HG03175 (cell line): ENCODE measurements at regions not wholly inside any gene's neighbourhood (a gene's known extent, or its start where the extent isn't known, plus 50 kb on each side); places are given as distances from the start of the nearest gene placed in this dataset.
"Not testable (repeated sequence)": the region's sequence is repeated elsewhere in the genome, so short reads cannot be mapped to it uniquely, and the experiment has no call there.

Experiments
- ATAC-seq: cut with Tn5 transposase; IDR thresholded peaks from one replicate; pipeline ENCODE4 v1.9.1; 2021; ENCODE audit warnings: mild to moderate bottlenecking, moderate library complexity; ENCODE audit not compliant: unreplicated experiment

- no peak for ATAC-seq
Measured at GRCh38 chr1:195715652-195716051, 892.6 kb downstream of the KCNT2 start.

DNA sequence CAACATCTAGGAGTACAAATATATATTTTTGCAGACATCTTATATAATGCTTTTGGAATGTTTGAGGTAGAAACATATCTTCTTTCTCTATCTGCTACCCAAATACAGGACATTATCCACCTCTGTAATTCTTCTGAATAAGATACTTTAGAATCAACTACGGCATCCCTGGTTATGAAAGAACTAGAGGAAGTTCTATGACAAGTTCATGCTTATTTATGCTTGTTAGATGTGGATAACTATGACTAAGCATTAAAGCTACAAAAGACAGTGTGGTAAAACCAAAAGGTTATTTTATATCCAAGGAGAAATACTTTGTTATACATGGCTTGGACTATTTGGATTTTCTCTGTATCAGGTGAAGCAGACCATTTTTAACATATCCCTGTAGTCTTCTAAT is 894.0 kb downstream of the KCNT2 start:
- ATAC-seq: no peak

DNA sequence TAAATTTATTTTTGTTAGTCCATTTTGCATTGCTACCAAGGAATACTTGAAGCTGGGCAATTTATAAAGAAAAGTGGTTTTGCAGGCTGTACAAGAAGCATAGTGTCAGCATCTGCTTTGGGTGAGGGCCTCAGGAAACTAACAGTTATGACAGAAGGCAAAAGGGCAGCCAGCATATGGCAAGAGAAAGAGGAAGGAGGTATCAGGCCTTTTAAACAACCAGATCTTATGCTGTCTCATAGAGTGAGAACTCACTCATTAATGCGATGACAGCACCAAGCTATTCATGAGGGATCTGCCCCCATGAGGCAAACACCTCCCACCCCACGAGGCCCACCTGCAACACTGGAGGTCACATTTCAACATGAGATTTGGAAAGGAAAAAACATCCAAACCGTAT is 898.4 kb downstream of the KCNT2 start:
- ATAC-seq: no peak

DNA sequence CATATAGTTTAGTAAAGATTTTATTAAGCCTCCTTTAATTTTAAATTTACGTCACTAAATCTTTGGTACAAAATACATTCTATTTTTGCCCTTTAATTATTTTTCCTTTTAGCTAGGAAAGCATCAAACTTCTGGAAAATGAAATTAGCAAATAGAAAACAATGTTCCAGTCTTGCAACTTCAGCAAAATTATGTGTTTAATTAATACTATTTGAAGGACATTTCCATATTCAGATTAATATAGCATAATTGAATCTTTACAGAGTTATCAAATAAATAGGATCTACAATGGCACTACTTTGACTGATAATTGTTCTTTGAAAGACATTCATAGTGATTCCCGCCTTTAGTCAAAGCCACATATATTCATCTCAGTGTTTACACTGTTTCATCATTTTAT is 904.2 kb downstream of the KCNT2 start:
- no peak for ATAC-seq

GRCh38 chr1:195701149-195701548 is 907.1 kb downstream of the KCNT2 start:
- no peak for ATAC-seq

DNA sequence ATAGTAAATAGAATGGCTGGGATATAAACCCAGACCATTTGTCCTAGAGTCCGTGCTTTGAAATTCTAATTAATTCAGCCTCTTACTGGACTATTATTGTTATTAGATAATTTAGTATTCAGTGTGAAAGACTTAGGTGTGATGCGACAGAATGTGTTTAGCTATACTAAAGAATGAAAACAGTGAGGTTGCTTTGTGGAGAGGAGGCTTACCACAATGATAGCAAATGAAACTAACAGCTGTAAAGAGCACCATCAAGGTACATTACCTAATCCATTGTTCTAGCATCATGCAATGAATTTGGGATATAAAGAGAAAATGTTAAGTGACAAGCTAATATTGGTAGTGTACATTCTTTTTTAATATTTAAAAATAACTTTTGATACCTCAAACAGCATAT is 911.1 kb downstream of the KCNT2 start:
- ATAC-seq: peak; percentile 99

GRCh38 chr1:195686764-195687163 is 921.5 kb downstream of the KCNT2 start:
- no peak for ATAC-seq

- no peak for ATAC-seq
Measured at GRCh38 chr1:195664628-195665027, 943.6 kb downstream of the KCNT2 start.

DNA sequence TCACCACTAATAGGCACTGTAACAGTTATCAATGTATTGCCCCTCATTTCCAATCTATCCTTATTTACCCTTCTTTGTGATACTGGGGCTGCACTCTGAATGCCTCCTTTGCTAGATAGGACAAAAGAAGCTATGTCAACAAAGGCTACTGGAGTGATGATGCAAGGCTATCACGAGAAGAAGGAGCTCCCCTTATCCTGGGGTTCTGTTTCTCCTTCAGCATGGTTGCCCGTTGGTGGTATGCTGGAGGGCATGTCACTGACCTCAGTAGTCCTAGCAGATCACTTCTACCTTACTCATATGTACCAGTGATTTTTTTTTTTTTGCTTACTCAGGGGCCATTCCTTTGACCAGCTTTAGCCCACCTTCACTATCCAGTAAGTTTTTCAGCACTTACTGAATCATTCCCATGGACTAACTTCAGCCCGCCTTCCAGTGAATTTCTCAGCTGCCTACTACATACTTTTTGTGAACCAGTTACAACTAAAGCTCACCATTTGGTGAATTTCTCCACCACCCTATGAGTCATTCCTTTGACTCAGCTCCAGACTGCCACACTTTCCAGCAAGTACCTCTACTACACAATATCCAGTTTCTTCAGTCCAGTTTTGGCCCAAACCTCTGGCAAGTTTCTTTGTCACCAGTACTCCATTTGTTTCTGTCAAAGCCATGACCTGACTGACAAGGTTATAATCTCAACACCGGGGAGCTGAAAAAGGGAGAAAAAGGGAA is 944.5 kb downstream of the KCNT2 start:
- ATAC-seq: no peak

GRCh38 chr1:195656780-195657179 is 951.5 kb downstream of the KCNT2 start:
- ATAC-seq: no peak

- not testable (repeated sequence) for ATAC-seq
Measured at GRCh38 chr1:195648875-195649274, 959.4 kb downstream of the KCNT2 start.

DNA sequence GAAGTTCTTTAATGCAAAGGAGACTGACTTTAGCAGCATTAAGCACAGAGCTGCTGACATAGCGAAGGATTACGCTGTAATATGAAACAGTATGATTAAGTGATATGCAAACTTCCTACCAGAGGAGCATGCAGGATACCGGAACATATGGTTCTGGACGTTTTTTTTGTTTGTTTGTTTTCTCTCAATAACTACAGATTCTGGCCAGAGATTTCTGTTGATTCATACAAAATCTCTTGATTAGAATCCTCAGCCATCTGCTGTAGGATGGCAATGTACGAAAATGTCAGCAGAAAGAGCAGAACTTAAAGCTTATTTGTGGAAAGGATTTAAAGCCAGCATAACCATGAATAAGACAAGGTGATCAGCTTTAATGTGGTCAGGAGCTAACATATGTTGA is 970.7 kb downstream of the KCNT2 start:
- ATAC-seq: no peak

DNA sequence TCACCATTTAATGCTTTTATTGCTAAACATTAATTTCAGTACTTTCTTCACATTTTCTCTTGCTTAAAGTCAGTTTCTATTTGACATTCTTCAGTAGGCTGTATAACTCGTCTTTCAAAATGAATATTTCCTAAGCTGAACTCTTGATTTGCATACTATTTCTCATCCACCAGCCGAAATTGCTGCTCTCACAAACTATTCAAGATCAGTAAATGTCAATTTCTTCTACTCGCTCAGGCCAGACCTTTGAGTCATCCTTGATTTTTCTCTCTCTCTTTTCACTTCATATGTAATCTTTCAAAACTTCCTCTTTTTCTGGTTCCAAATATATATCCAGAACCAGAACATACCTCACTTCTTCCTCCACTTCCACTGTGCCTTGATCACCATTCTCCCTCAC is 990.0 kb downstream of the KCNT2 start:
- no peak for ATAC-seq

DNA sequence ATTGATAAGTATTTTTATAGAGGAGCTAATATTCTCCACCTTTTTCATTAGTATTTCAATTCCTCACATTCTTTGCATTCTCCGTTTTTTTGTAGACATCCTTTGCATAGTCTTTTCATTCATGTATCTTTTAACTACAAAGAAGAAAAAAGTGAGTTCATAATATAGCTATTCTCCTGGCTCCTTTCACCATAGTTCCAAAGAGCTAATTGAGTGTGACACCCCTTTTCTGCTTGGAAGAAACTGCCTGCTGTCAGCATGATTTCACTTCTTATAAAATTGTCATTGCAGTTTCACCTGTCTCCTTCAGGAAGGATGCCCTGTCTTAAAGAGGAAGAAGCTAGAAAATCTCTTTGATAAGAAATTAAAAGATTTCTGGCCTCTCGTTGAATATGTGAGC is 991.1 kb downstream of the KCNT2 start:
- ATAC-seq: no peak

- ATAC-seq: no peak
Measured at GRCh38 chr1:195608883-195609282, 999.4 kb downstream of the KCNT2 start.

- no peak for ATAC-seq
Measured at GRCh38 chr1:195606483-195606882, 1001.8 kb downstream of the KCNT2 start.

- no peak for ATAC-seq
Measured at GRCh38 chr1:195604287-195604686, 1004.0 kb downstream of the KCNT2 start.

- ATAC-seq: no peak
Measured at GRCh38 chr1:195597891-195598290, 1010.3 kb downstream of the KCNT2 start.

DNA sequence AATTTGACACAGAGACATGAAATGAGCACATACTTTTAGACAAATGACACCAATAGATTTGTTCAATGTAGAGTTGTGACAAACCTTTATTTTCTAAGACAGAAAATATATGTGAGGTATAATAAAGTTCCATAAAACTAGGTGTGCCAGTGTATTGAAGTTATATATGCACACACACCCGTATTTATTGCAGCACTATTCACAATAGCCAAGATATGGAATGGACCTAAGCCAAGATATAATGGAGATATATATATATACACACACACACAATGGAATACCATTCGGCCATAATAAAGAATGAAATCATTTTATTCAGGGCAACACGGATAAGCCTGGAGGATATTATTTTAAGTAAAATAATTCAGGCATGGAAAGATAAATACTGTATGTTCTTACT is 1013.5 kb downstream of the KCNT2 start:
- ATAC-seq: no peak

GRCh38 chr1:195594322-195594721 is 1013.9 kb downstream of the KCNT2 start:
- ATAC-seq: no peak

DNA sequence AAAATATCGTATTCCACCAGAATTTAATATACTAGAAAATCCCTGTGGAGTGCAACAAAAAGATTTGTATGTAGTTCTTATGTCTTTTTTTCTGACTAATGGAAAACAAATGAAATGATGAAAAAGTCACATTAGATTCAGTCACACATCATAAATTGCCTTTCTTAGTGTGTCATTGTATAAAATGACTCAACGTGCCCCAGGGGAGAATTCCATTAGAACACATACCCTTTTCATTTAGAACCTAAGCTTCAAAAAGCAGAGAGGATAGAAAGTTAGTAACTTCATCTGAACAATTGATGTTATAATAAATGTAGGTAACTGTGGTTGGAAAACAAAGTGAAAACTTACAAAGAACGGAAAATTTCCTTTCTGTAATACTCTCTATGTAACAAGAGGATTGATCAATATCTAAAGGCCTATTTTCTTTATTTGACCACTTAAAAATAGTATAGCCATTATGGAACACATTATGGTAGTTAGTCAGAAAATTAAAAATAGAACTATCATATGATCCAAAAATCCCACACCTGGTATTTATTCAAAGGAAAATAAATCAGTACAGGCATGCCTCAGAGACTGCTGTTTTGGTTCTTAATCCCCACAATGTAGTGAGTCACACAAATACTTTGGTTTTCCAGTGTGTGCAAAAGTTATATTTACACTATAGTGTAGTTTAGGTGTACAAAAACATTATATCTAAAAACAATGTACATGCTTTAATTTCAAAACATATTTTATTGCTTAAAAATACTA is 1016.1 kb downstream of the KCNT2 start:
- no peak for ATAC-seq

- no peak for ATAC-seq
Measured at GRCh38 chr1:195590649-195591048, 1017.6 kb downstream of the KCNT2 start.
